Lung (tissue), 11 donors: ENCODE measurements at regions not wholly inside any gene's neighbourhood (a gene's known extent, or its start where the extent isn't known, plus 50 kb on each side); places are given as distances from the start of the nearest gene placed in this dataset.

Source experiments
- ATAC-seq: fragments of 200-7000 bp; cut with Tn5 transposase; one replicate; pipeline ENCODE4 v1.9.1; 2020; ENCODE audit warnings: moderate number of reproducible peaks; ENCODE audit not compliant: insufficient read depth, low FRiP score
- DNase-seq, 3 donors: peaks; one replicate each; pipeline ENCODE4 v3.0.0-alpha.2; 2013 to 2017
- H3K27ac ChIP-seq, 2 donors: one replicate each; pipeline ENCODE4 v1.5.1; 2013; ENCODE audit warnings: mild to moderate bottlenecking in 2 of 2, moderate library complexity in 2 of 2, control low read depth in 1 of 2, inconsistent platforms in 1 of 2, low read depth in 1 of 2, low read length in 1 of 2
- H3K27me3 ChIP-seq, 3 donors: one replicate each; pipeline ENCODE4 v1.5.1; 2013; ENCODE audit warnings: low read length in 2 of 3; ENCODE audit not compliant: control insufficient read depth in 3 of 3, insufficient read depth in 3 of 3
- H3K36me3 ChIP-seq, 4 donors: one replicate each; pipeline ENCODE4 v1.5.1; 2013; ENCODE audit warnings: low read length in 4 of 4, mild to moderate bottlenecking in 1 of 4, moderate library complexity in 1 of 4; ENCODE audit not compliant: control insufficient read depth in 4 of 4, insufficient read depth in 4 of 4
- H3K4me1 ChIP-seq, 5 donors: one replicate each; pipeline ENCODE4 v1.5.1; 2013; ENCODE audit warnings: low read length in 5 of 5, mild to moderate bottlenecking in 2 of 5, moderate library complexity in 1 of 5; ENCODE audit not compliant: control insufficient read depth in 5 of 5, insufficient read depth in 5 of 5
- H3K4me3 ChIP-seq: one replicate; pipeline ENCODE4 v1.5.1; 2013; ENCODE audit warnings: mild to moderate bottlenecking, control low read depth, moderate library complexity
- H3K9ac ChIP-seq, 2 donors: one replicate each; pipeline ENCODE4 v1.5.1; 2013; ENCODE audit warnings: low read length in 2 of 2, control low read depth in 1 of 2; ENCODE audit not compliant: insufficient read depth in 1 of 2
- H3K9me3 ChIP-seq, 4 donors: one replicate each; pipeline ENCODE4 v1.5.1; 2013; ENCODE audit warnings: low read length in 3 of 4, mild to moderate bottlenecking in 1 of 4, moderate library complexity in 1 of 4; ENCODE audit not compliant: control insufficient read depth in 4 of 4, insufficient read depth in 3 of 4
- CTCF ChIP-seq: IDR thresholded peaks from 2 replicates; pipeline ENCODE4 v1.5.1; 2012; ENCODE audit warnings: mild to moderate bottlenecking; ENCODE audit errors: control extremely low read depth, extremely low read depth
- WGBS, 2 donors: extraction: QIAGEN DNeasy Blood & Tissue Kit; methylation state at CpG; one replicate each; pipeline ENCODE4 v1.1.7; 2013; 5-methylcytosine and 5-hydroxymethylcytosine counted together
- donor health status: control.
- donor health status: control.
- donor health status: Bipolar disorder and iron deficiency.
- donor health status: healthy.
- donor health status: DM: yes; HTN: yes; CAD: no.

GRCh38 chr13:20285530-20285929 lies 53.4 kb upstream of the GJB6 start:
- no peak overlapping the region for H3K9ac ChIP-seq
- no peaks in the 10 kb centered on the region for H3K36me3 ChIP-seq
- ATAC-seq (no peak), DNase-seq (no peak)
- no peaks in the 10 kb centered on the region for H3K4me1 ChIP-seq
- H3K27me3 ChIP-seq, result no peaks in the 10 kb centered on the region
- no peak overlapping the region for H3K4me3 ChIP-seq
- TF ChIP-seq CTCF, result no peak
- no peak overlapping the region for H3K27ac ChIP-seq
- peaks cover 2 to 31% (median 26%) of the 10 kb centered on the region in 4 donors for H3K9me3 ChIP-seq
- 84 to 95% methylated on average over 2 of the region's 2 CpGs for WGBS, 2 donors
